ENCODE measurements at regions not wholly inside any gene's neighbourhood (a gene's known extent, or its start where the extent isn't known, plus 50 kb on each side); places are given as distances from the start of the nearest gene placed in this dataset.

- DNase-seq: no peak
- intact Hi-C loops (cut with micrococcal nuclease): no loop called here
- no peak for ATAC-seq
Measured at GRCh38 chr7:15778191-15778590, 91.7 kb upstream of the MEOX2 start.

GRCh38 chr7:15765753-15766152, 79.3 kb upstream of the MEOX2 start:
- DNase-seq: no peak
- intact Hi-C loops (cut with micrococcal nuclease): no loop called here
- peak; percentile 78 for ATAC-seq

GRCh38 chr7:15764851-15765382, 78.4 kb upstream of the MEOX2 start:
- no peak for DNase-seq
- peak; percentile 76 for ATAC-seq
- intact Hi-C loops (cut with micrococcal nuclease): no loop called here

GRCh38 chr7:15764010-15764409, 77.5 kb upstream of the MEOX2 start:
- ATAC-seq: no peak
- intact Hi-C loops (cut with micrococcal nuclease): no loop called here
- DNase-seq: no peak

GRCh38 chr7:15757041-15758000, 70.8 kb upstream of the MEOX2 start:
- intact Hi-C loops (cut with micrococcal nuclease): no loop called here
- DNase-seq (no peak), ATAC-seq (no peak)

GRCh38 chr7:15755061-15755460, 68.6 kb upstream of the MEOX2 start:
- ATAC-seq (no peak), DNase-seq (no peak)
- intact Hi-C loops (cut with micrococcal nuclease): no loop called here

GRCh38 chr7:15753887-15754579, 67.5 kb upstream of the MEOX2 start:
- ATAC-seq (no peak), DNase-seq (no peak)
- intact Hi-C loops (cut with micrococcal nuclease): no loop called here

GRCh38 chr7:15752377-15752776, 65.9 kb upstream of the MEOX2 start:
- intact Hi-C loops (cut with micrococcal nuclease): no loop called here

GRCh38 chr7:15751191-15751701, 64.8 kb upstream of the MEOX2 start:
- ATAC-seq (peak; percentile 82), DNase-seq (no peak)
- intact Hi-C loops (cut with micrococcal nuclease): no loop called here

More at GRCh38 chr7:15752377-15752776, 65.9 kb upstream of the MEOX2 start:
- ATAC-seq: no peak
- DNase-seq: no peak

GRCh38 chr7:15750727-15751126, 64.2 kb upstream of the MEOX2 start:
- ATAC-seq (no peak), DNase-seq (no peak)
- intact Hi-C loops (cut with micrococcal nuclease): no loop called here

- intact Hi-C loops (cut with micrococcal nuclease): no loop called here
- no peak for ATAC-seq
Measured at GRCh38 chr7:15749631-15750030, 63.1 kb upstream of the MEOX2 start.

GRCh38 chr7:15747712-15748111, 61.2 kb upstream of the MEOX2 start:
- ATAC-seq: peak; percentile 53

More at GRCh38 chr7:15749631-15750030, 63.1 kb upstream of the MEOX2 start:
- DNase-seq: no peak

GRCh38 chr7:15747301-15747700, 60.8 kb upstream of the MEOX2 start:
- peak; percentile 92 for ATAC-seq
- no peak for DNase-seq
- intact Hi-C loops (cut with micrococcal nuclease): no loop called here

More at GRCh38 chr7:15747712-15748111, 61.2 kb upstream of the MEOX2 start:
- intact Hi-C loops (cut with micrococcal nuclease): no loop called here
- no peak for DNase-seq

GRCh38 chr7:15743926-15744480, 57.5 kb upstream of the MEOX2 start:
- ATAC-seq (no peak), DNase-seq (no peak)
- intact Hi-C loops (cut with micrococcal nuclease): no loop called here

- intact Hi-C loops (cut with micrococcal nuclease): no loop called here
- DNase-seq (no peak), ATAC-seq (no peak)
Measured at GRCh38 chr7:15737601-15738000, 51.1 kb upstream of the MEOX2 start.
